KMS-11 (cell line): ENCODE measurements at regions not wholly inside any gene's neighbourhood (a gene's known extent, or its start where the extent isn't known, plus 50 kb on each side); places are given as distances from the start of the nearest gene placed in this dataset.

Experiments
- H2AFZ ChIP-seq: fragments of 200-600 bp; sonication (generic); 2 replicates; pipeline ENCODE4 v1.6.1; 2016; ENCODE audit warnings: antibody characterized with exemption, mixed run types, low read depth
- H3K27ac ChIP-seq: fragments of 200-600 bp; sonication (generic); 2 replicates; pipeline ENCODE4 v1.6.1; 2016; ENCODE audit warnings: mild to moderate bottlenecking, mixed run types
- H3K27me3 ChIP-seq: fragments of 200-600 bp; sonication (generic); 2 replicates; pipeline ENCODE4 v1.6.1; 2017; ENCODE audit warnings: mild to moderate bottlenecking, low read depth, mixed run types, moderate library complexity; ENCODE audit not compliant: insufficient read depth
- H3K36me3 ChIP-seq: fragments of 200-600 bp; sonication (generic); 2 replicates; pipeline ENCODE4 v1.6.1; 2017; ENCODE audit warnings: mild to moderate bottlenecking, mixed run types; ENCODE audit not compliant: insufficient read depth
- H3K4me1 ChIP-seq: fragments of 200-600 bp; sonication (generic); 2 replicates; pipeline ENCODE4 v1.6.1; 2016; ENCODE audit warnings: mild to moderate bottlenecking, low read depth, mixed run types; ENCODE audit not compliant: poor library complexity, severe bottlenecking
- H3K4me2 ChIP-seq: fragments of 200-600 bp; sonication (generic); 2 replicates; pipeline ENCODE4 v1.7.0; 2016; ENCODE audit warnings: mild to moderate bottlenecking, mixed run types
- H3K4me3 ChIP-seq: fragments of 200-600 bp; sonication (generic); IDR thresholded peaks from 2 replicates; pipeline ENCODE4 v1.6.1; 2017; ENCODE audit warnings: low read depth, low read length, mixed read lengths; ENCODE audit not compliant: insufficient read depth
- H3K79me2 ChIP-seq: fragments of 200-600 bp; sonication (generic); 2 replicates; pipeline ENCODE4 v1.6.1; 2016; ENCODE audit warnings: low read depth, mixed run types; ENCODE audit not compliant: insufficient read depth
- H3K9ac ChIP-seq: fragments of 200-600 bp; sonication (generic); 2 replicates; pipeline ENCODE4 v1.6.1; 2016; ENCODE audit warnings: mild to moderate bottlenecking, mixed run types
- H4K20me1 ChIP-seq: fragments of 200-600 bp; sonication (generic); 2 replicates; pipeline ENCODE4 v1.6.1; 2016; ENCODE audit warnings: mild to moderate bottlenecking, mixed run types; ENCODE audit not compliant: insufficient read depth
- CTCF ChIP-seq: fragments of 200-600 bp; sonication (generic); conservative IDR thresholded peaks from 2 replicates; pipeline ENCODE4 v1.6.1; 2017; ENCODE audit warnings: low read depth, mild to moderate bottlenecking, antibody characterized with exemption, low read length, moderate library complexity, mixed read lengths

GRCh38 chr1:163692266-163692665 is 370.5 kb downstream of the NUF2 start:
- Histone ChIP-seq H3K4me3 (no peak overlapping the region), H3K27ac (no peak overlapping the region), H3K27me3 (no peaks in the 10 kb centered on the region), H3K4me2 (no peak overlapping the region), H3K79me2 (no peaks in the 10 kb centered on the region), H3K9ac (no peak overlapping the region), H3K36me3 (no peaks in the 10 kb centered on the region), H3K4me1 (peaks cover 7% of the 10 kb centered on the region), H4K20me1 (no peaks in the 10 kb centered on the region), H2AFZ (no peak overlapping the region)
- TF ChIP-seq CTCF = no peak

- Histone ChIP-seq H2AFZ (no peak overlapping the region), H3K9ac (no peak overlapping the region), H3K27me3 (no peaks in the 10 kb centered on the region), H3K79me2 (no peaks in the 10 kb centered on the region), H3K4me1 (peaks cover 8% of the 10 kb centered on the region), H3K4me3 (no peak overlapping the region), H3K36me3 (no peaks in the 10 kb centered on the region), H4K20me1 (no peaks in the 10 kb centered on the region), H3K4me2 (no peak overlapping the region), H3K27ac (no peak overlapping the region)
- no peak for TF ChIP-seq CTCF
These were observed 375.4 kb downstream of the NUF2 start for GRCh38 chr1:163697137-163697536.

- Histone ChIP-seq H4K20me1 (no peaks in the 10 kb centered on the region), H3K4me1 (peaks cover 5% of the 10 kb centered on the region), H3K27ac (no peak overlapping the region), H3K4me3 (no peak overlapping the region), H3K4me2 (no peak overlapping the region), H2AFZ (no peak overlapping the region), H3K36me3 (no peaks in the 10 kb centered on the region), H3K79me2 (no peaks in the 10 kb centered on the region), H3K27me3 (no peaks in the 10 kb centered on the region), H3K9ac (no peak overlapping the region)
- no peak for TF ChIP-seq CTCF
These were observed 380.1 kb downstream of the NUF2 start for GRCh38 chr1:163701783-163702374.

- Histone ChIP-seq H2AFZ (no peak overlapping the region), H3K79me2 (no peaks in the 10 kb centered on the region), H3K4me3 (no peak overlapping the region), H3K27me3 (no peaks in the 10 kb centered on the region), H3K36me3 (no peaks in the 10 kb centered on the region), H3K4me1 (no peaks in the 10 kb centered on the region), H4K20me1 (no peaks in the 10 kb centered on the region), H3K9ac (no peak overlapping the region), H3K27ac (no peak overlapping the region), H3K4me2 (no peak overlapping the region)
- TF ChIP-seq CTCF = no peak
These were observed 382.0 kb downstream of the NUF2 start for GRCh38 chr1:163703794-163704193.

- Histone ChIP-seq H3K4me3 (no peak overlapping the region), H3K4me1 (peaks cover 8% of the 10 kb centered on the region), H3K36me3 (no peaks in the 10 kb centered on the region), H3K27ac (no peak overlapping the region), H3K27me3 (no peaks in the 10 kb centered on the region), H4K20me1 (no peaks in the 10 kb centered on the region), H2AFZ (no peak overlapping the region), H3K4me2 (no peak overlapping the region), H3K9ac (no peak overlapping the region), H3K79me2 (no peaks in the 10 kb centered on the region)
- no peak for TF ChIP-seq CTCF
These were observed 385.2 kb downstream of the NUF2 start for GRCh38 chr1:163706915-163707314.
